T-cell (primary cell): ENCODE measurements at regions not wholly inside any gene's neighbourhood (a gene's known extent, or its start where the extent isn't known, plus 50 kb on each side); places are given as distances from the start of the nearest gene placed in this dataset.

Experiments
- ATAC-seq, 4 experiments: fragments of 200-7000 bp in 3 of 4; fragments of 150-1000 bp in 1 of 4; cut with Tn5 transposase; replicated peaks in 1 of 4; 1 replicate in 3 of 4; 2 replicates in 1 of 4; pipeline ENCODE4 v1.10.0; 2021; ENCODE audit warnings: moderate library complexity in 3 of 4, mild to moderate bottlenecking in 2 of 4, moderate number of reproducible peaks in 1 of 4
- CTCF ChIA-PET, 2 donors: fragments of 300-600 bp; sonication (Branson Sonifier 250); formaldehyde crosslinking; loops; one replicate each; lab custom pipeline; 2022; ENCODE audit warnings: antibody characterized with exemption in 2 of 2; lab: Charles Lee
- POLR2A ChIA-PET, 2 donors: fragments of 300-600 bp; sonication (Branson Sonifier 250); formaldehyde crosslinking; loops; one replicate each; lab custom pipeline; 2022; ENCODE audit warnings: antibody characterized with exemption in 2 of 2; lab: Charles Lee
- DNase-seq, 35 experiments: peaks; one replicate each; pipeline versions ENCODE4 v3.0.0 to v3.0.0-alpha.2; 2013 to 2023
- H3K27ac ChIP-seq: one replicate; pipeline ENCODE4 v1.5.1; 2013; ENCODE audit warnings: low read length
- H3K27me3 ChIP-seq, 2 experiments: replicated peaks in 1 of 2; 1 replicate in 1 of 2; 2 replicates in 1 of 2; pipeline versions ENCODE4 v1.6.1 to v1.7.0; 2013; ENCODE audit warnings: low read length in 1 of 2, mixed read lengths in 1 of 2; ENCODE audit not compliant: control insufficient read depth in 2 of 2, insufficient read depth in 2 of 2; ENCODE audit errors: extremely low read depth in 1 of 2
- H3K36me3 ChIP-seq, 2 donors: 1 replicate in 1 of 2; 2 replicates in 1 of 2; pipeline versions ENCODE4 v1.6.1 to v1.7.0; 2013; ENCODE audit warnings: low read length in 1 of 2; ENCODE audit not compliant: control insufficient read depth in 2 of 2, insufficient read depth in 1 of 2; ENCODE audit errors: extremely low read depth in 1 of 2
- H3K4me1 ChIP-seq, 2 experiments: 1 replicate in 1 of 2; 2 replicates in 1 of 2; pipeline versions ENCODE4 v1.6.1 to v1.7.0; 2013; ENCODE audit warnings: low read length in 2 of 2, mixed read lengths in 1 of 2; ENCODE audit not compliant: insufficient read depth in 2 of 2, control insufficient read depth in 1 of 2; ENCODE audit errors: extremely low read depth in 1 of 2
- H3K4me3 ChIP-seq, 2 donors: 1 replicate in 1 of 2; 2 replicates in 1 of 2; pipeline versions ENCODE4 v1.5.1 to v1.7.0; 2013; ENCODE audit warnings: mild to moderate bottlenecking in 2 of 2, low read length in 1 of 2, moderate library complexity in 1 of 2; ENCODE audit not compliant: control insufficient read depth in 1 of 2; ENCODE audit errors: extremely low read depth in 1 of 2
- H3K9me3 ChIP-seq: 2 replicates; pipeline ENCODE4 v1.7.0; 2013
- H3K27ac Mint-ChIP-seq, 2 donors: one replicate each; pipeline ENCODE4 v1.8.0; 2020 to 2021; ENCODE audit warnings: mild to moderate bottlenecking in 2 of 2, mixed read lengths in 2 of 2
- H3K27me3 Mint-ChIP-seq, 2 donors: one replicate each; pipeline ENCODE4 v1.8.0; 2021 to 2022; ENCODE audit warnings: mixed read lengths in 2 of 2
- H3K36me3 Mint-ChIP-seq: one replicate; pipeline ENCODE4 v1.8.0; 2021; ENCODE audit warnings: mixed read lengths
- H3K4me1 Mint-ChIP-seq, 3 donors: one replicate each; pipeline ENCODE4 v1.8.0; 2020 to 2022; ENCODE audit warnings: mixed read lengths in 3 of 3, mild to moderate bottlenecking in 1 of 3
- H3K4me3 Mint-ChIP-seq, 3 donors: one replicate each; pipeline ENCODE4 v1.8.0; 2020 to 2022; ENCODE audit warnings: mild to moderate bottlenecking in 3 of 3, mixed read lengths in 3 of 3, moderate library complexity in 3 of 3
- H3K9me3 Mint-ChIP-seq, 3 donors: one replicate each; pipeline ENCODE4 v1.8.0; 2020 to 2022; ENCODE audit warnings: mixed read lengths in 3 of 3
- WGBS: methylation state at CpG from one replicate; pipeline ENCODE4 v1.1.5; 2013; ENCODE audit warnings: missing lambda C conversion rate; ENCODE audit not compliant: insufficient coverage; 5-methylcytosine and 5-hydroxymethylcytosine counted together

- Histone ChIP-seq H3K27ac (no peak overlapping the region), H3K9me3 (no peaks in the 10 kb centered on the region), H3K4me1 (no peaks in the 10 kb centered on the region), H3K27me3 (no peaks in the 10 kb centered on the region), H3K36me3 (no peaks in the 10 kb centered on the region), H3K4me3 (no peak overlapping the region)
- Mint-ChIP-seq H3K36me3 (no peaks in the 10 kb centered on the region), H3K9me3 (peaks cover 3 to 9% (median 7%) of the 10 kb centered on the region in 3 donors), H3K27me3 (no peaks in the 10 kb centered on the region), H3K4me3 (no peak overlapping the region), H3K4me1 (no peaks in the 10 kb centered on the region), H3K27ac (no peak overlapping the region)
- POLR2A ChIA-PET: interaction anchor here in 1 of 2 donors (0.8 kb wide), 1 partner anchor 11 kb away, joined by 4 read pairs; no protein-coding TSS in a partner anchor
- no peak for DNase-seq
- ATAC-seq: no peak
- WGBS: no CpG with 5 or more reads among the region's 3 CpGs
- CTCF ChIA-PET: no interaction called here
These were observed 286.4 kb upstream of the FAT1 start for GRCh38 chr4:187010052-187010451.

DNA sequence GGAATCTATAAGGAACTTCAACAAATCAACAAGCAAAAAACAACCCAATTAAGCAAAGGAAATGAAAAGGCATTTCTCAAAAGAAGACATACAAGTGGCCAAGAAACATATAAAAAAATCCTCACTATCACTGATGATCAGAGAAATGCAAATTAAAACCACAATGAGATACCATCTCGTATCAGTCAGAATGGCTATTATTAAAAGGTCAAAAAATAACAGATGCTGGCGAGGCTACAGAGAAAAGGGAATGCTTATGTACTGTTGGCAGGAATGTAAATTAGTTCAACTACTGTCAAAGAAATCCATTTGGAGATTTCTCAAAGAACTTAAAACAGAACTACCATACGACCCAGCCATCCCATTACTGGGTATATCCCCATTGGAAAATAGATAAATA is 292.4 kb upstream of the FAT1 start:
- Mint-ChIP-seq H3K36me3 (no peaks in the 10 kb centered on the region), H3K4me3 (no peak overlapping the region), H3K4me1 (no peaks in the 10 kb centered on the region), H3K27ac (no peak overlapping the region), H3K9me3 (peaks cover 8 to 21% (median 13%) of the 10 kb centered on the region in 3 donors), H3K27me3 (no peaks in the 10 kb centered on the region)
- ChIA-PET POLR2A (no interaction called here), CTCF (no interaction called here)
- 17% methylated on average over 1 of the region's 3 CpGs for WGBS
- Histone ChIP-seq H3K27me3 (no peaks in the 10 kb centered on the region), H3K36me3 (no peaks in the 10 kb centered on the region), H3K4me1 (no peaks in the 10 kb centered on the region), H3K27ac (no peak overlapping the region), H3K4me3 (no peak overlapping the region), H3K9me3 (no peaks in the 10 kb centered on the region)
- ATAC-seq: no peak
- DNase-seq: no peak

- no peak for ATAC-seq
- peaks cover 8 to 21% (median 13%) of the 10 kb centered on the region in 3 donors for H3K9me3 Mint-ChIP-seq
- Histone ChIP-seq H3K9me3 (no peaks in the 10 kb centered on the region), H3K27me3 (no peaks in the 10 kb centered on the region), H3K4me1 (no peaks in the 10 kb centered on the region), H3K4me3 (no peak overlapping the region), H3K36me3 (no peaks in the 10 kb centered on the region), H3K27ac (no peak overlapping the region)
- H3K27me3 Mint-ChIP-seq: no peaks in the 10 kb centered on the region
- ChIA-PET POLR2A (no interaction called here), CTCF (no interaction called here)
- no peak for DNase-seq
- no CpG with 5 or more reads among the region's 3 CpGs for WGBS
- H3K4me3 Mint-ChIP-seq: no peak overlapping the region
- no peaks in the 10 kb centered on the region for H3K36me3 Mint-ChIP-seq
- H3K27ac Mint-ChIP-seq: no peak overlapping the region
- no peaks in the 10 kb centered on the region for H3K4me1 Mint-ChIP-seq
These were observed 293.5 kb upstream of the FAT1 start for GRCh38 chr4:187017147-187017546.

GRCh38 chr4:187019896-187020295 is 296.2 kb upstream of the FAT1 start:
- H3K27me3 ChIP-seq: no peaks in the 10 kb centered on the region
- Mint-ChIP-seq H3K27me3 (no peaks in the 10 kb centered on the region), H3K9me3 (peaks cover 6 to 20% (median 8%) of the 10 kb centered on the region in 3 donors), H3K36me3 (no peaks in the 10 kb centered on the region), H3K27ac (no peak overlapping the region), H3K4me1 (no peaks in the 10 kb centered on the region), H3K4me3 (no peak overlapping the region)
- ATAC-seq (no peak), DNase-seq (no peak)
- no peaks in the 10 kb centered on the region for H3K9me3 ChIP-seq
- no peaks in the 10 kb centered on the region for H3K36me3 ChIP-seq
- H3K4me1 ChIP-seq: no peaks in the 10 kb centered on the region
- ChIA-PET CTCF (no interaction called here), POLR2A (no interaction called here)
- no peak overlapping the region for H3K27ac ChIP-seq
- H3K4me3 ChIP-seq: no peak overlapping the region
- 52% methylated on average over 7 of the region's 8 CpGs for WGBS

GRCh38 chr4:187020676-187021075 is 297.0 kb upstream of the FAT1 start:
- Mint-ChIP-seq H3K9me3 (peaks cover 8 to 15% (median 10%) of the 10 kb centered on the region in 3 donors), H3K27ac (no peak overlapping the region), H3K4me3 (no peak overlapping the region), H3K4me1 (no peaks in the 10 kb centered on the region), H3K27me3 (no peaks in the 10 kb centered on the region), H3K36me3 (no peaks in the 10 kb centered on the region)
- H3K36me3 ChIP-seq: no peaks in the 10 kb centered on the region
- CTCF ChIA-PET: no interaction called here
- POLR2A ChIA-PET: interaction anchor here in 1 of 2 donors (1.0 kb wide), 1 partner anchor 10 kb away, joined by 4 read pairs; no protein-coding TSS in a partner anchor
- no peaks in the 10 kb centered on the region for H3K27me3 ChIP-seq
- DNase-seq (no peak), ATAC-seq (no peak)
- no CpG with 5 or more reads among the region's 2 CpGs for WGBS
- H3K27ac ChIP-seq: no peak overlapping the region
- H3K4me1 ChIP-seq: no peaks in the 10 kb centered on the region
- H3K4me3 ChIP-seq: no peak overlapping the region
- no peaks in the 10 kb centered on the region for H3K9me3 ChIP-seq

DNA sequence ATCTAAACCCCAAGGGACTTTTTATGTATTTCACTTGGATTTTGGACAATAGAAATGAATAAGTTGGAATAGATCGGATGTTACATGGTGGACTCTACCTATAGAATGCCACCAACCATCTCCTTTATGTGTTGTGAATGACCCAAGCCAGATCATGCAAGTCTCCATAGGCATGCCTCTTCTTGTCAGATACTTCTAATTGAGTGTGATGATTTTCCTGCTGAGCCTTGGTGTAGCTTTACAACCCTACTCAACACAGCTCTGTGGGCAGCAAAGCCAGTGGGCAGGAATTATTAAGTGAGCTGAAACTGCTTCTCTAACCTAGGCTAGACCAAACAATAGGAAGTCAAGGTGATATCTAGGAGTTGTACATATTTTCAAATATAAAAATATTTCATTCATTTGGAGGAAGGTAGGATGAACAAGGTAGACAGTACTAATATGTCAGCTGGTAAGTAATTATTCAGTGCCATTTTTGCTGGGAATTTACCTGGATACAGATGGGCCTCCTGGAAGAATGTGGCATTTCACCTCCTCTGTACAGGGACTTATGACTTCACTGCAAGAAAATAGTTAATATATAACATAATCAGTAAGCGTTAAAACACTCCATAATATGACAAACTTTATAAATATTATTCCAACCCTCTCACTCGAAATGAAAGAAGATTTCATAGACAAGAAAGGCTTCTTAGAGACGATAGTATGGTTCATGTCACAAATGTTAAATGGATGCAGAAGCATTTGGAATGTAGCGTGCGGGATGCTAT is 298.0 kb upstream of the FAT1 start:
- DNase-seq: no peak
- H3K9me3 ChIP-seq: no peaks in the 10 kb centered on the region
- no peak for ATAC-seq
- H3K4me1 ChIP-seq: no peaks in the 10 kb centered on the region
- H3K4me1 Mint-ChIP-seq: no peaks in the 10 kb centered on the region
- POLR2A ChIA-PET: interaction anchor here in 1 of 2 donors (1.0 kb wide), 1 partner anchor 11 kb away, joined by 4 read pairs; no protein-coding TSS in a partner anchor
- H3K36me3 Mint-ChIP-seq: no peaks in the 10 kb centered on the region
- H3K4me3 ChIP-seq: no peak overlapping the region
- no CpG with 5 or more reads among the region's 6 CpGs for WGBS
- H3K27me3 ChIP-seq: no peaks in the 10 kb centered on the region
- H3K27ac Mint-ChIP-seq: no peak overlapping the region
- no peaks in the 10 kb centered on the region for H3K36me3 ChIP-seq
- no peak overlapping the region for H3K4me3 Mint-ChIP-seq
- no peak overlapping the region for H3K27ac ChIP-seq
- CTCF ChIA-PET: no interaction called here
- peaks cover 12 to 24% (median 12%) of the 10 kb centered on the region in 3 donors for H3K9me3 Mint-ChIP-seq
- H3K27me3 Mint-ChIP-seq: no peaks in the 10 kb centered on the region
